A549 (cell line): ENCODE measurements at regions not wholly inside any gene's neighbourhood (a gene's known extent, or its start where the extent isn't known, plus 50 kb on each side); places are given as distances from the start of the nearest gene placed in this dataset.

ENCODE experiments used
- ATAC-seq, 2 experiments: fragments of 200-7000 bp in 1 of 2; fragments of >200 bp in 1 of 2; cut with Nextera tagmentation in 1 of 2; cut with Tn5 transposase in 1 of 2; 3 replicates each; pipeline versions ENCODE4 v1.8.0 to v1.9.1; 2018 to 2020; ENCODE audit warnings: mild to moderate bottlenecking in 1 of 2, moderate library complexity in 1 of 2
- CTCF ChIA-PET: fragments of 300-600 bp; sonication (Branson Sonifier 250); formaldehyde crosslinking; extraction: SDS; loops from one replicate; lab custom pipeline; 2021; ENCODE audit warnings: antibody characterized with exemption, inconsistent platforms; lab: Yijun Ruan, JAX
- POLR2A ChIA-PET: fragments of 350-600 bp; formaldehyde crosslinking; extraction: SDS; loops from one replicate; lab custom pipeline; 2021; ENCODE audit warnings: antibody characterized with exemption, inconsistent platforms; lab: Yijun Ruan, JAX
- DNase-seq, 2 experiments: peaks; one replicate each; pipeline versions ENCODE4 v3.0.0 to v3.0.0-alpha.2; 2011 to 2016; ENCODE audit warnings: low read depth in 1 of 2, low spot score in 1 of 2
- FAIRE-seq: peaks from 2 replicates; lab custom pipeline; 2011; peaks lifted over from hg19 to GRCh38; lab: Jason Lieb, UNC
- H3K27ac ChIP-seq, 2 experiments: fragments of >200 bp; sonication (Bioruptor Twin); formaldehyde crosslinking; 3 replicates each; pipeline ENCODE4 v1.5.1; 2016 to 2017
- H3K4me1 ChIP-seq: fragments of >200 bp; sonication (Bioruptor Twin); formaldehyde crosslinking; 3 replicates; pipeline ENCODE4 v1.6.1; 2016
- H3K4me2 ChIP-seq: fragments of >200 bp; sonication (Bioruptor Twin); formaldehyde crosslinking; 3 replicates; pipeline ENCODE4 v1.6.1; 2016
- H3K4me3 ChIP-seq: fragments of >200 bp; sonication (Bioruptor Twin); formaldehyde crosslinking; 3 replicates; pipeline ENCODE4 v1.5.1; 2016
- H3K9me3 ChIP-seq: fragments of >200 bp; sonication (Bioruptor Twin); formaldehyde crosslinking; 3 replicates; pipeline ENCODE4 v1.6.1; 2016
- BHLHE40 ChIP-seq: IDR thresholded peaks from 2 replicates; pipeline ENCODE4 v1.6.1; 2012; ENCODE audit warnings: low read depth, low read length, inconsistent platforms
- CBX2 ChIP-seq: fragments of 200-600 bp; sonication (generic); IDR thresholded peaks from 2 replicates; pipeline ENCODE4 v1.6.1; 2016; ENCODE audit warnings: low read depth, mild to moderate bottlenecking, borderline replicate concordance
- CTCF ChIP-seq: fragments of >200 bp; sonication (Bioruptor Twin); formaldehyde crosslinking; IDR thresholded peaks from 3 replicates; pipeline ENCODE4 v1.5.1; 2016
- EHF ChIP-seq: fragments of 250-450 bp; sonication (Bioruptor Pico); IDR thresholded peaks from 2 replicates; pipeline ENCODE4 v1.5.0; 2020; ENCODE audit warnings: mild to moderate bottlenecking
- EHMT2 ChIP-seq: fragments of 200-600 bp; sonication (generic); IDR thresholded peaks from 2 replicates; pipeline ENCODE4 v1.6.1; 2016; ENCODE audit warnings: antibody characterized with exemption, low read depth, mild to moderate bottlenecking, moderate library complexity
- EP300 ChIP-seq, 2 experiments: fragments of >200 bp; sonication (Bioruptor Twin); formaldehyde crosslinking; IDR thresholded peaks; 2 replicates in 1 of 2; 3 replicates in 1 of 2; pipeline ENCODE4 v1.6.1; 2016 to 2017
- FOXS1 ChIP-seq: fragments of 250-450 bp; sonication (Bioruptor Pico); IDR thresholded peaks from 2 replicates; pipeline ENCODE4 v1.5.0; 2020; ENCODE audit warnings: mild to moderate bottlenecking, moderate library complexity
- JUN ChIP-seq, 2 experiments: fragments of >200 bp; sonication (Bioruptor Twin); formaldehyde crosslinking; IDR thresholded peaks; 2 replicates in 1 of 2; 3 replicates in 1 of 2; pipeline ENCODE4 v1.6.1; 2016 to 2017
- MAFK ChIP-seq: fragments of 450-650 bp; IDR thresholded peaks from 2 replicates; pipeline ENCODE4 v1.6.1; 2014; ENCODE audit not compliant: partially characterized antibody
- MAZ ChIP-seq: fragments of 150-350 bp; IDR thresholded peaks from 2 replicates; pipeline ENCODE4 v1.6.1; 2014; ENCODE audit warnings: antibody characterized with exemption, low read depth, low read length, borderline replicate concordance
- NFE2L2 ChIP-seq: fragments of 150-350 bp; conservative IDR thresholded peaks from 2 replicates; pipeline ENCODE4 v1.6.1; 2014; ENCODE audit warnings: low read length
- NPAS2 ChIP-seq: fragments of 250-450 bp; sonication (Bioruptor Pico); IDR thresholded peaks from 2 replicates; pipeline ENCODE4 v1.8.0; 2022; ENCODE audit warnings: mild to moderate bottlenecking, moderate library complexity, borderline replicate concordance
- NR3C1 ChIP-seq: fragments of >200 bp; sonication (Bioruptor Twin); formaldehyde crosslinking; IDR thresholded peaks from 3 replicates; pipeline ENCODE4 v1.6.1; 2017
- PBX3 ChIP-seq: IDR thresholded peaks from 2 replicates; pipeline ENCODE4 v1.6.1; 2012
- PHF8 ChIP-seq: fragments of 200-600 bp; sonication (generic); IDR thresholded peaks from 2 replicates; pipeline ENCODE4 v1.6.1; 2016; ENCODE audit warnings: low read depth, mild to moderate bottlenecking, antibody characterized with exemption, moderate library complexity, borderline replicate concordance
- RAD21 ChIP-seq, 2 experiments: fragments of >200 bp in 1 of 2; sonication (Bioruptor Twin) in 1 of 2; formaldehyde crosslinking in 1 of 2; IDR thresholded peaks in 1 of 2; conservative IDR thresholded peaks in 1 of 2; 2 replicates in 1 of 2; 3 replicates in 1 of 2; pipeline ENCODE4 v1.6.1; 2012 to 2018; ENCODE audit warnings: inconsistent platforms in 1 of 2
- RARB ChIP-seq: fragments of 250-450 bp; sonication (Bioruptor Pico); IDR thresholded peaks from 2 replicates; pipeline ENCODE4 v1.8.0; 2021; ENCODE audit warnings: mild to moderate bottlenecking, moderate library complexity
- RCOR1 ChIP-seq: fragments of 150-350 bp; IDR thresholded peaks from 2 replicates; pipeline ENCODE4 v1.6.1; 2014; ENCODE audit warnings: antibody characterized with exemption, low read length, low read depth
- SMC3 ChIP-seq: fragments of >200 bp; sonication (Bioruptor Twin); formaldehyde crosslinking; IDR thresholded peaks from 3 replicates; pipeline ENCODE4 v1.6.1; 2018; ENCODE audit warnings: inconsistent platforms
- TFCP2L1 ChIP-seq: fragments of 250-450 bp; sonication (Bioruptor Pico); IDR thresholded peaks from 2 replicates; pipeline ENCODE4 v1.5.0; 2021; ENCODE audit warnings: mild to moderate bottlenecking
- USF2 ChIP-seq: fragments of 450-650 bp; IDR thresholded peaks from 2 replicates; pipeline ENCODE4 v1.6.1; 2014; ENCODE audit warnings: antibody characterized with exemption
- ZC3H11A ChIP-seq: fragments of 450-650 bp; IDR thresholded peaks from 2 replicates; pipeline ENCODE4 v1.6.1; 2014; ENCODE audit warnings: antibody characterized with exemption, mild to moderate bottlenecking
- ZFP36 ChIP-seq: fragments of 450-650 bp; IDR thresholded peaks from 2 replicates; pipeline ENCODE4 v1.6.1; 2014; ENCODE audit warnings: borderline replicate concordance; ENCODE audit not compliant: partially characterized antibody
- ZSCAN20 ChIP-seq: fragments of 250-450 bp; sonication (Bioruptor Pico); IDR thresholded peaks from 2 replicates; pipeline ENCODE4 v1.8.0; 2022; ENCODE audit warnings: mild to moderate bottlenecking, moderate library complexity
- WGBS: methylation state at CpG from one replicate; pipeline ENCODE4 v1.1.6; 2017; ENCODE audit errors: missing lambda C conversion rate; 5-methylcytosine and 5-hydroxymethylcytosine counted together
- TF ChIP-seq, protein P1 (sequence below): fragments of 200-600 bp; sonication (generic); IDR thresholded peaks from 2 replicates; pipeline ENCODE4 v1.6.1; 2016; ENCODE audit warnings: antibody characterized with exemption, mild to moderate bottlenecking, moderate library complexity
- TF ChIP-seq, protein P2 (sequence below): fragments of 250-450 bp; sonication (Bioruptor Pico); IDR thresholded peaks from 2 replicates; pipeline ENCODE4 v1.5.0; 2021; ENCODE audit warnings: mild to moderate bottlenecking, moderate library complexity, borderline replicate concordance
- TF ChIP-seq, protein P3 (sequence below): fragments of >200 bp; sonication (Bioruptor Twin); formaldehyde crosslinking; IDR thresholded peaks from 2 replicates; pipeline ENCODE4 v1.6.1; 2016
- TF ChIP-seq, protein P4 (sequence below): IDR thresholded peaks from 2 replicates; pipeline ENCODE4 v1.6.1; 2012; ENCODE audit warnings: low read depth, borderline replicate concordance

- no peak for FAIRE-seq
- H3K9me3 ChIP-seq = no peaks in the 10 kb centered on the region
- ATAC-seq = no peak
- TF ChIP-seq PBX3 (no peak), FOXS1 (no peak), MAFK (no peak), SMC3 (no peak), EP300 (IDR thresholded peaks at IDR 0.05) (no peak), NPAS2 (no peak), MAZ (no peak), ZFP36 (no peak), EHMT2 (no peak), JUN (IDR thresholded peaks at IDR 0.05) (no peak), BHLHE40 (no peak)
- TF ChIP-seq, protein P1, sequence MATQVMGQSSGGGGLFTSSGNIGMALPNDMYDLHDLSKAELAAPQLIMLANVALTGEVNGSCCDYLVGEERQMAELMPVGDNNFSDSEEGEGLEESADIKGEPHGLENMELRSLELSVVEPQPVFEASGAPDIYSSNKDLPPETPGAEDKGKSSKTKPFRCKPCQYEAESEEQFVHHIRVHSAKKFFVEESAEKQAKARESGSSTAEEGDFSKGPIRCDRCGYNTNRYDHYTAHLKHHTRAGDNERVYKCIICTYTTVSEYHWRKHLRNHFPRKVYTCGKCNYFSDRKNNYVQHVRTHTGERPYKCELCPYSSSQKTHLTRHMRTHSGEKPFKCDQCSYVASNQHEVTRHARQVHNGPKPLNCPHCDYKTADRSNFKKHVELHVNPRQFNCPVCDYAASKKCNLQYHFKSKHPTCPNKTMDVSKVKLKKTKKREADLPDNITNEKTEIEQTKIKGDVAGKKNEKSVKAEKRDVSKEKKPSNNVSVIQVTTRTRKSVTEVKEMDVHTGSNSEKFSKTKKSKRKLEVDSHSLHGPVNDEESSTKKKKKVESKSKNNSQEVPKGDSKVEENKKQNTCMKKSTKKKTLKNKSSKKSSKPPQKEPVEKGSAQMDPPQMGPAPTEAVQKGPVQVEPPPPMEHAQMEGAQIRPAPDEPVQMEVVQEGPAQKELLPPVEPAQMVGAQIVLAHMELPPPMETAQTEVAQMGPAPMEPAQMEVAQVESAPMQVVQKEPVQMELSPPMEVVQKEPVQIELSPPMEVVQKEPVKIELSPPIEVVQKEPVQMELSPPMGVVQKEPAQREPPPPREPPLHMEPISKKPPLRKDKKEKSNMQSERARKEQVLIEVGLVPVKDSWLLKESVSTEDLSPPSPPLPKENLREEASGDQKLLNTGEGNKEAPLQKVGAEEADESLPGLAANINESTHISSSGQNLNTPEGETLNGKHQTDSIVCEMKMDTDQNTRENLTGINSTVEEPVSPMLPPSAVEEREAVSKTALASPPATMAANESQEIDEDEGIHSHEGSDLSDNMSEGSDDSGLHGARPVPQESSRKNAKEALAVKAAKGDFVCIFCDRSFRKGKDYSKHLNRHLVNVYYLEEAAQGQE = no peak
- TF ChIP-seq, protein P2, sequence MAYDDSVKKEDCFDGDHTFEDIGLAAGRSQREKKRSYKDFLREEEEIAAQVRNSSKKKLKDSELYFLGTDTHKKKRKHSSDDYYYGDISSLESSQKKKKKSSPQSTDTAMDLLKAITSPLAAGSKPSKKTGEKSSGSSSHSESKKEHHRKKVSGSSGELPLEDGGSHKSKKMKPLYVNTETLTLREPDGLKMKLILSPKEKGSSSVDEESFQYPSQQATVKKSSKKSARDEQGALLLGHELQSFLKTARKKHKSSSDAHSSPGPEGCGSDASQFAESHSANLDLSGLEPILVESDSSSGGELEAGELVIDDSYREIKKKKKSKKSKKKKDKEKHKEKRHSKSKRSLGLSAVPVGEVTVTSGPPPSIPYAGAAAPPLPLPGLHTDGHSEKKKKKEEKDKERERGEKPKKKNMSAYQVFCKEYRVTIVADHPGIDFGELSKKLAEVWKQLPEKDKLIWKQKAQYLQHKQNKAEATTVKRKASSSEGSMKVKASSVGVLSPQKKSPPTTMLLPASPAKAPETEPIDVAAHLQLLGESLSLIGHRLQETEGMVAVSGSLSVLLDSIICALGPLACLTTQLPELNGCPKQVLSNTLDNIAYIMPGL = no peak
- H3K27ac ChIP-seq = no peak overlapping the region
- no peak overlapping the region for H3K4me2 ChIP-seq
- ChIA-PET CTCF (interaction anchor here (1.8 kb wide), 1 partner anchor 13 kb away, joined by 5 read pairs; no protein-coding TSS in a partner anchor), POLR2A (no interaction called here)
- no peak for DNase-seq
- WGBS = 17% methylated on average over 11 of the region's 11 CpGs
- no peaks in the 10 kb centered on the region for H3K4me1 ChIP-seq
- no peak overlapping the region for H3K4me3 ChIP-seq
Observed at GRCh38 chr14:38125481-38126037, 82.1 kb upstream of the SSTR1 start.

DNA sequence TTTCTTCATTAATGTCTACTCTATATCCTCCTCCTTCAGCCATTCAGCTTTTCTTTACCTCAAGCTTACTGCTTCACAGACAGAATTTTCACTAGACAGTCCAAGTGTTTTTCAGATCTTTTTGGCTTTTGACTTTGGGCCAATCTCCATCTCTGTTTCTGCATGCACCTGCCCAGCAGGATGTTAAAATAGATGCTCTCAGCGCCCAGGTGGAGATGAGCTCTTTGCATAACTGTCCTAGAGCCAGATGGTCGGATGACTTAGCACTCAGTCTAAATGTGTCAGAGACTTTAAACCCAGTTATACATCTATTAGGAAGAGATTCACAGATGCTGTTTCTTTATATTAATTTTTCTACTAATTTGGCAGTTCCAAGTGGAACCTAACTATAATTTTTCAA, 80.3 kb upstream of the SSTR1 start:
- Histone ChIP-seq H3K4me3 (no peak overlapping the region), H3K4me2 (no peak overlapping the region), H3K9me3 (no peaks in the 10 kb centered on the region), H3K4me1 (no peaks in the 10 kb centered on the region), H3K27ac (no peak overlapping the region)
- ChIA-PET POLR2A (no interaction called here), CTCF (no interaction called here)
- FAIRE-seq = no peak
- DNase-seq = no peak
- 8% methylated on average over 2 of the region's 2 CpGs for WGBS
- ATAC-seq = no peak
- TF ChIP-seq FOXS1 = no peak
- TF ChIP-seq NPAS2 = no peak
- TF ChIP-seq TFCP2L1 (CRISPR knock-in tag) = no peak
- no peak for TF ChIP-seq RARB (CRISPR knock-in tag)
- TF ChIP-seq NR3C1 = no peak
- TF ChIP-seq CTCF = no peak
- no peak for TF ChIP-seq ZSCAN20
- TF ChIP-seq USF2 = no peak
- no peak for TF ChIP-seq CBX2
- TF ChIP-seq RCOR1 = no peak
- TF ChIP-seq, protein P3, sequence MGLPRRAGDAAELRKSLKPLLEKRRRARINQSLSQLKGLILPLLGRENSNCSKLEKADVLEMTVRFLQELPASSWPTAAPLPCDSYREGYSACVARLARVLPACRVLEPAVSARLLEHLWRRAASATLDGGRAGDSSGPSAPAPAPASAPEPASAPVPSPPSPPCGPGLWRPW = no peak
- no peak for TF ChIP-seq PHF8
- TF ChIP-seq NFE2L2 = no peak
- no peak for TF ChIP-seq RAD21 (conservative IDR thresholded peaks at IDR 0.05 in 1 of 2, IDR thresholded peaks at IDR 0.05 in 1 of 2)
- TF ChIP-seq, protein P4, sequence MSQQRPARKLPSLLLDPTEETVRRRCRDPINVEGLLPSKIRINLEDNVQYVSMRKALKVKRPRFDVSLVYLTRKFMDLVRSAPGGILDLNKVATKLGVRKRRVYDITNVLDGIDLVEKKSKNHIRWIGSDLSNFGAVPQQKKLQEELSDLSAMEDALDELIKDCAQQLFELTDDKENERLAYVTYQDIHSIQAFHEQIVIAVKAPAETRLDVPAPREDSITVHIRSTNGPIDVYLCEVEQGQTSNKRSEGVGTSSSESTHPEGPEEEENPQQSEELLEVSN = no peak
- no peak for TF ChIP-seq EHF (CRISPR knock-in tag)
- TF ChIP-seq ZC3H11A = no peak
